ENCODE measurements at regions not wholly inside any gene's neighbourhood (a gene's known extent, or its start where the extent isn't known, plus 50 kb on each side); places are given as distances from the start of the nearest gene placed in this dataset.

DNA sequence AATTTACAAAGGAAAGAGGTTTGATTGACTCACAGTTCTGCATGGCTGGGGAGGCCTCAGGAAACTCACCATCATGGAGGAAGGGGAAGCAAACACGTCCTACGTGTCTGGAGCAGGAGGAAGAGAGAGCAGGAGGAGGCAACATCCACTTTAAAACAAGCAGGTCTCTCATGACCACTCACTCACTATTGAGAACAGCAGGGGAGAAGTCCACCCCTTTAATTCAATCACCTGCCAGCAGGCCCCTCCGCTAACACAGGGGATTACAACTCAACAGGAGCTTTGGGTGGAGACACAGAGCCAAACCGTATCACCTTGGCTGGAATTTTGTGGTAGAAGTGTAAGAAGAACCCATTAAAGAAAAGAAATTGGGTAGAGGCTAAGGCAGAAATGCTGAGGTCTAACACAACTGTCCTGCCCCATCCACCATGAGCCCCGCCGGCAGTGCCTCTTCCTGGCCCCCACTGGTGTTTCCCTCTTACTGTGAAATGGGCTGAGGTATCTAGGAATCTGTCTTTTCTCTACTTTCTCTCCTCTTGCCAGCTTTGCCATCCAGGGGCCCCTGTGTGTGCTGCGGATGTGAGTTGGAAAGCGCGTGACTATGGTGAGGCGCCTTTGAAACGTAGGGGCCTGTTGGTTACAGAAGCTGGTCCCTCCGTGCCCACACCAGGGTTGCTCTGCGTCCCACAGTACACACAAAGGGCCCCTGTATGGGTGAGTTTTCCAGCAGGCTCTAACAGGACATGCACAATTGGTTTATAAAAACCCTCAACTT lies 108.0 kb upstream of the TMEM132D start:
- Mint-ChIP-seq H3K27ac (no peak overlapping the region), H3K4me3 (no peak overlapping the region), H3K27me3 (peaks cover 5% of the 10 kb centered on the region), H3K4me1 (no peaks in the 10 kb centered on the region), H3K9me3 (no peaks in the 10 kb centered on the region), H3K36me3 (no peaks in the 10 kb centered on the region)

DNA sequence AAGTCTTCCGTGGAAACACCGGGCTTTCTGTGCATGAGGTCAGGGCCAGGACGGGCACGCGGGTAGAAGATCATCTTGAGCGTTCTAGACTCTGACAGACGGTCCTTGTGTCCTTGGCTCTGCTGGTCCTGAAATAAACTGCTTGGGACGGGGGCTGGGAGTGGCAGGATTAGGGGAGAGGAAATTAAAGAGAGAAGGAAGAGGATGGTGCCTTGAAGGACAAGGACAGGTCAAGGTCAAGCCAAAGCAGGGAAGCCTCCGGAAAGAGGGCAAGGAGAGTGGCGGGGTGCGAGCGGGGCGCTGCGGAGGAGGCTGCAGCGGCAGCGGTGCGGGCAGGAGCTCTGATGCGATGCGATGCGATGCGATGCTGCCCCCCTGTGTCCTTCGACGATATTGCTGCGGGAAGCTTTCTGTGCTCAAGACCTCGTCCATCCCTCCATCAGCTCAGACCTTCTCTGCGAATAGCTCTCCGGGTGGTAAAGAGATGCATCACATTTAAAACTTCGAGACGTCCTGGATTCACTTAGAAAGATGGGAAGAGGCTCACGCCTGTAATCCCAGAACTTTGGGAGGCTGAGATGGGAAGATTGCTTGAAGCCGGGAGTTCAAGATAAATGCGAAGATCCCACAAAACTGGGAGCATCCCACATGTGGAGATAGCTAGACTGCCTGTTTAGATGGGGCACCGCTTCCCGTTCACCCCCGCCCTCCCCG lies 110.1 kb upstream of the TMEM132D start:
- Mint-ChIP-seq H3K36me3 (no peaks in the 10 kb centered on the region), H3K4me1 (no peaks in the 10 kb centered on the region), H3K27me3 (peaks cover 5% of the 10 kb centered on the region), H3K9me3 (no peaks in the 10 kb centered on the region), H3K27ac (no peak overlapping the region), H3K4me3 (no peak overlapping the region)

DNA sequence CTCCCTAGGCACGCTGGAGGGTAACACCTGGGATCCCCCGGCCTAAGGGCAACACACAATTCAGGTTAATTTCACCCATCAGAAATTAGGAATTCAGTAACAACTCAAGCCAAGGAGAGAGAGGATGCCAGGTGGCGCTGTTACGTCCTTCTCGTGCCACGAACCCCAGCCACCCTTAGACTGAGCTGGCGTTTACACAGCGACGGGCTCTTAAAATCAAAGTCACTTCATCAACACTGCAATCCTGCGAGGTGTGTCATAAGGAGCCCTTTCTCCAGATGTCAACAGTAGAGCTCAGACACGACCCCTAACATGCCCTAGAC lies 110.6 kb upstream of the TMEM132D start:
- Mint-ChIP-seq H3K9me3 (no peaks in the 10 kb centered on the region), H3K27ac (no peak overlapping the region), H3K4me1 (no peaks in the 10 kb centered on the region), H3K4me3 (no peak overlapping the region), H3K27me3 (peaks cover 5% of the 10 kb centered on the region), H3K36me3 (no peaks in the 10 kb centered on the region)

DNA sequence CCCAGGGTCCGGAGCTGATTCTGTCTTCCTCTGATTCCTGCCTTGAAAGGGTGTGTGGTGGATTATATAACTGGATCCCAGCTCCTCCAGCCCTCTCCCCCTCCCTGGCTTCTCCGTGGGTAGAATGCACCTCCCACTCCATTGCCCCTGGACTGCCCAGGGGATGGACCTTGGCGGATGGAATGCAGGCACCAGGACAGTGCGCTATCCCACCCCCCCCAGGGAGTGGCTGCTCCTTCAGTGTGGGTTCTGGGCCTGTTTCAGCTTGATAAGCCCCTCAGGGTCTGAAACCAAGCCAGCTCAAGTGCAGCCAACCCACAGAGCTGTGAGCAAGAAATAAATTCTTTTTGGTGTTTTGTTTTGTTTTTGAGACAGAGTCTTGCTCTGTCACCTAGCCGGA lies 112.4 kb upstream of the TMEM132D start:
- H3K27me3 Mint-ChIP-seq: peaks cover 3% of the 10 kb centered on the region
- no peaks in the 10 kb centered on the region for H3K9me3 Mint-ChIP-seq
- H3K27ac Mint-ChIP-seq: no peak overlapping the region
- no peaks in the 10 kb centered on the region for H3K36me3 Mint-ChIP-seq
- no peak overlapping the region for H3K4me3 Mint-ChIP-seq
- no peaks in the 10 kb centered on the region for H3K4me1 Mint-ChIP-seq

DNA sequence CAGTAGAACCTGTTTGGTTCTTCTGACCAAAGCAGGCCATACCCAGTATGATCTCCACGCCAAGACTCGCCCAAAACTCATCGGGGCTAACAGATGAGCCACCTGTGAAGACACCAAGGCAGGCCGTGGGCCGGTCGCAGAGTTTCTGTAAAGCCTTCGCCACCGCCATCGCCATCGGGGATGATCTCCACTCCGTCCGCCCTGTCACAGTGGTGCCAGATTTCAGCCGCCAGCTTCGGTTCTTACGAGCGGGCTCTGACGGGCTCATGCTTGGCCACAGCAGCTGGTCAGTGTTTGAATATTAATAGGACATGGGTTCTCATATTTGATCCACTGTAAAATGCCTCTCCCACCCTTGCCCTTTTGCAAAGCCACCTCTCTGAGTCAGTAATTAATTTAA lies 113.2 kb upstream of the TMEM132D start:
- Mint-ChIP-seq H3K4me1 (no peaks in the 10 kb centered on the region), H3K36me3 (no peaks in the 10 kb centered on the region), H3K4me3 (no peak overlapping the region), H3K9me3 (no peaks in the 10 kb centered on the region), H3K27me3 (peaks cover 3% of the 10 kb centered on the region), H3K27ac (no peak overlapping the region)

DNA sequence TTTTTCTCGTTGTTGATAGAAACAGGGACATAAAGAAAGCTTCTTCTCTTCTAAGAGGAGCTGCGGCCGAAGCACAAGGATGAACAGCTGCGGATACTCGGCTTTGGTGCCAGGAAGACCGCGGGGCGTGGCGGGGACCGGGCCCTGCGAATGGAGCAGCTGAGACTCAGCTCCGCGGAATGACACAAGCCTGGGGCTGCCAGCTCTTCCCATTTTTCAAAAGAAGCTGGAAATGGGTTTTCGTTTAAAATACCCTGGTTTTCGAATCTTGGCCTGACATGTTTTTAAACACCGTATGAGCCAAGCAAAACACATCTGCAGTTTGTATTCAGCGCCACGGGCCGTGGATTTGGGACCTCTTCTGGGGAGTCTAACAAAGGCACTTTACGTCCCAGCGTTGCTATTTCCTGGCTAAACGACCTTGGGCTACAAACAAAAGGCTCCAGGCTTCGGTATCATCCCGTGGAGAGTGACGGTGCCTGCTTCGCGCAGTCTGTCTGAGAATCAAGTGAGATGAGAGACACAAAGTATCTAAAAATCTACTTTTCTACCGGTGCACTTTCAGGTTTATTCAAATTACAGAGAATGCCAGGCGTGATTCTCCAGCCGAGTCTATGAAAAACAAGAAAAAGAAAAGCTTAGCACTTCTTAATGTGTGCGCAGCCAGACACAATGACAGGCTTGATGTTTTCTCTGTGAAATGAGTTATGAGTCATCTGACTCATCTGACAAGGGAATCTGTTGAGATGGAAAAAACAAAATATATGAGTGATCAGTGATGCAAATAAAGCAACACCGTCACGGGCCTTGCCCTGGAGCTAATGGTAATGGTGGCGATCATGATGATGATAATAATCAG lies 114.0 kb upstream of the TMEM132D start:
- H3K27me3 Mint-ChIP-seq: peaks cover 3% of the 10 kb centered on the region
- no peaks in the 10 kb centered on the region for H3K9me3 Mint-ChIP-seq
- no peak overlapping the region for H3K4me3 Mint-ChIP-seq
- H3K36me3 Mint-ChIP-seq: no peaks in the 10 kb centered on the region
- H3K27ac Mint-ChIP-seq: no peak overlapping the region
- H3K4me1 Mint-ChIP-seq: no peaks in the 10 kb centered on the region

DNA sequence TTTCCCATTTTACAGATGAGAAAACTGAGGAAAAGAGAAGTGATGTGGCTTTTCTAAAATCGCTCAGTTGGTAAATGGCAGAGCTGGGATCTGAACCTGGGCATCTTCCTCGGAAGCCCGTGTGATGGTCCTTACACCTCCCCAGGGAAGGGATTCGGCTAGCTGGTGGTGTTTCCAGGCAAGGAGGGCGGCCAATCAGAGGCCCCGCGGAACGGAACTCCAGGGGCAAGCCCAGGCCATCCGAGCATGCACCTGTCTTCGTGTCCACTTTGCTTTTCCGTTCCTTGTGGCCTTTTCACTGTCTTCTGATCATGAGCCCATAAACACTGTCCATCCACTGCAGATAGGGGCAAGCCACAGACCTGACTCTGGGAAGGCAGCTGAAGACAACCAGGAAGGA lies 114.8 kb upstream of the TMEM132D start:
- no peaks in the 10 kb centered on the region for H3K4me1 Mint-ChIP-seq
- no peaks in the 10 kb centered on the region for H3K9me3 Mint-ChIP-seq
- no peak overlapping the region for H3K27ac Mint-ChIP-seq
- H3K4me3 Mint-ChIP-seq: no peak overlapping the region
- peaks cover 3% of the 10 kb centered on the region for H3K27me3 Mint-ChIP-seq
- no peaks in the 10 kb centered on the region for H3K36me3 Mint-ChIP-seq

DNA sequence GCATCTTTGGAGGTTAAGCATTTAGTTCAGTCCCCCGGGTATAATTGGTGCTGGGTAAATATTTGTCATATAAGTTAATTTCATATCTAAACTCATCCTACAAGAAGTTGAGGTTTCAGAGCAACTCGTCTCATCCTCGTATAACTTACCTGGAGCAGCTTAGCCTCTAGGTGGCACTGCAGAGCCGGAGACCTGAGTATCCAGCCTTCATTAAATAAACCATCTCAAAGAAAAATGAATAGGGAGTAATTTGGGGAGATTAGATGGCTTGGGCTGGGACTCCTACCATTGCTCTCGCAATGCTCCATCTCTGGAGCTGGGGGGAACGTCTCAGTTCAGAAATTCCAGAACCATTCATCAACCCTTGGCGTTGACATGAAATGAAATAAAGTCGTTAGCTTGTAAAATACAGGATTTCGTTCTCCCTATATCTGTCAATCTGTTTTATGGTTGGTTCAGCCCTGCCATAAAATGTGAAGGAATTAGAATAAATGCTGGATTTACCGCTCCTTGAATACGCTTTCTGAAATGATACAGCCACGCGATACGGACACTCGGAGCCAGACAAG lies 122.9 kb upstream of the TMEM132D start:
- Mint-ChIP-seq H3K9me3 (no peaks in the 10 kb centered on the region), H3K27me3 (peaks cover 6% of the 10 kb centered on the region), H3K4me1 (no peaks in the 10 kb centered on the region), H3K4me3 (no peak overlapping the region), H3K27ac (no peak overlapping the region), H3K36me3 (no peaks in the 10 kb centered on the region)

DNA sequence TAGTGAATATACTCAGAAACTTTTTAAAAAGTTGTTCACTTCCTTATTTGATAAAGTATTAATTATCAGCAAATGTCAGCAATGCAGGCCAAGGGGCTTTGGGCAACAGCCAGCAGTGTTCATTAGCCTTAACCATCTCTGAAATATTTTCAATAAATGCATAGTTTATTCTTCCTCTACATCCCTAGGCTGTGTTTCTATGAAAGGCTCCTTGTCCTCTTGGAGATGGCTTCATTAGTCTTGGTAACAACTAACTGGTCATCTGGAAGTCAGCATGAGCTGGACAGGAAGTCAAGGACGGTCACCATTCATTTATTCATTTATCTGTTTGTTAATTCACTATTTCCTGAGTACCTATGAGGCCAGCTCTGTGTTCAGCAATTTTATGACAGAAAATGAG lies 124.0 kb upstream of the TMEM132D start:
- H3K4me1 Mint-ChIP-seq: no peaks in the 10 kb centered on the region
- H3K27me3 Mint-ChIP-seq: peaks cover 13% of the 10 kb centered on the region
- no peak overlapping the region for H3K4me3 Mint-ChIP-seq
- no peak overlapping the region for H3K27ac Mint-ChIP-seq
- no peaks in the 10 kb centered on the region for H3K36me3 Mint-ChIP-seq
- H3K9me3 Mint-ChIP-seq: no peaks in the 10 kb centered on the region

DNA sequence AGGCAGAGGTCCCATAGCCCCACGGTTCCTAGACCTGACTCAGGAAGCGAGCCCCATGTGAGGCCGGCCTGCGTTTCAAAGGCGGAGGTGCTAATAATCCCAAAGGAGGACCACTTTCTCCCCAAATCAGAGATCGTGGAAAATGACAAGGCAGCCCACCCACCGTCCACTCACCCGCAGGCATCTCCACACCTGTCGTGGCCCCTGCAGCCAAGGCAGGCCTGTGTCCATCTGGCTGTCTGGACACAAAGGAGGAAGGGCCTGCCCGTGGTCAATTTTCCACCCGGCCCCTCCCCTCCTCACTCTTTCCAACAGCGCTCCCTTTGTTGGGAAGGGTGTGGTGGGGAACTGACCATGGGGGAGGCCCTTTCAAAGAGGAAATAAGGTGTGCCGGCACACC lies 125.3 kb upstream of the TMEM132D start:
- H3K9me3 Mint-ChIP-seq: no peaks in the 10 kb centered on the region
- H3K27me3 Mint-ChIP-seq: peaks cover 21% of the 10 kb centered on the region
- no peaks in the 10 kb centered on the region for H3K36me3 Mint-ChIP-seq
- no peak overlapping the region for H3K4me3 Mint-ChIP-seq
- H3K4me1 Mint-ChIP-seq: no peaks in the 10 kb centered on the region
- no peak overlapping the region for H3K27ac Mint-ChIP-seq

DNA sequence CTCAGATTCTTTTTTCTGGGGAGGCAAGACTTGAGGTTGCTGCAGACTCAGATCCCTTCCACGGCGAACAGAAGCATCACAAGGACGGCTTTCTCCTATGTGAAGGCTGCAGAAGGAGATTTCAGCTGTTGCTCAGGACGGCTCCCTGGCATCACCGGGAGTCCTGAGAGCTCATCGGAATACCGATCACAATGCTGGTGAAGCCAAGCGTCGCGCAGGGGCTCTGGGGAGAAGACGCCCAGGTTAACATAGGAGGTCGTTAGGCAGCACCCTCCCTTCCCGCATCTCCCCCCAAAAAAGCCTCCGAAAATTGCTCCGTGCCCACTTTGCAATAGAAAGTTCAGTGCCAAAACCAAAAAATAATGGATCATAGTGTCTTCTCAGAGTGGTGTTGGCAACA lies 127.2 kb upstream of the TMEM132D start:
- H3K27ac Mint-ChIP-seq: no peak overlapping the region
- no peak overlapping the region for H3K4me3 Mint-ChIP-seq
- peaks cover 21% of the 10 kb centered on the region for H3K27me3 Mint-ChIP-seq
- no peaks in the 10 kb centered on the region for H3K4me1 Mint-ChIP-seq
- H3K9me3 Mint-ChIP-seq: no peaks in the 10 kb centered on the region
- H3K36me3 Mint-ChIP-seq: no peaks in the 10 kb centered on the region

DNA sequence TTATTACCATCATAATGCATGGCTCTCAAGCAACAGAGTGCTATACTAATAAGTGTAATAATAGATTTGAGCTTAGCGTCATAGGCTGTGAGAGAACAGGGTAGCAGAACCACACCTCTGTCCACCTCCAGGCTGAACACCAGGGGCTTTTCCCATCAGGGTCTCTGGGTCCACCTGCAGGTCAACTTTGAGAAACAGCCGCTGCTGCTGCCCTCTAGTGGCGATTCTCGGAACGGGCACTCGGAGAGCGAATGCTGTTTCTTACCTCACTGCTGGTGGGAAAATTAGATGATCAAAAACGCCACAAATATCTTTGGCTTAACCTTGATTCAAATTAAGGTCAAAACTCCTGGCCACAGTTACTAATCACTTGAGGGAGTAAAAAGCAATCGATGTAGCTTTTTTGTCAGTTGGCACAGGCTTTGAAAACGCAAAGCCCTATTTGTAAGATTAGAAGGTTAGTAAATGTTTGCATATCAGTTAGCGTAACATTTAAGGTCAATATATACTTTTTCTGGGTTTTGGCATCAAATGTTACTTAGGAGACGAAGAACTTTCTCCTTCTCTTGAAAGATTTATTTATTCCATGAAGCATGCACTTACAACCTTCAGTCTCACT lies 127.9 kb upstream of the TMEM132D start:
- Mint-ChIP-seq H3K36me3 (no peaks in the 10 kb centered on the region), H3K9me3 (no peaks in the 10 kb centered on the region), H3K4me1 (no peaks in the 10 kb centered on the region), H3K27ac (no peak overlapping the region), H3K27me3 (peaks cover 21% of the 10 kb centered on the region), H3K4me3 (no peak overlapping the region)

DNA sequence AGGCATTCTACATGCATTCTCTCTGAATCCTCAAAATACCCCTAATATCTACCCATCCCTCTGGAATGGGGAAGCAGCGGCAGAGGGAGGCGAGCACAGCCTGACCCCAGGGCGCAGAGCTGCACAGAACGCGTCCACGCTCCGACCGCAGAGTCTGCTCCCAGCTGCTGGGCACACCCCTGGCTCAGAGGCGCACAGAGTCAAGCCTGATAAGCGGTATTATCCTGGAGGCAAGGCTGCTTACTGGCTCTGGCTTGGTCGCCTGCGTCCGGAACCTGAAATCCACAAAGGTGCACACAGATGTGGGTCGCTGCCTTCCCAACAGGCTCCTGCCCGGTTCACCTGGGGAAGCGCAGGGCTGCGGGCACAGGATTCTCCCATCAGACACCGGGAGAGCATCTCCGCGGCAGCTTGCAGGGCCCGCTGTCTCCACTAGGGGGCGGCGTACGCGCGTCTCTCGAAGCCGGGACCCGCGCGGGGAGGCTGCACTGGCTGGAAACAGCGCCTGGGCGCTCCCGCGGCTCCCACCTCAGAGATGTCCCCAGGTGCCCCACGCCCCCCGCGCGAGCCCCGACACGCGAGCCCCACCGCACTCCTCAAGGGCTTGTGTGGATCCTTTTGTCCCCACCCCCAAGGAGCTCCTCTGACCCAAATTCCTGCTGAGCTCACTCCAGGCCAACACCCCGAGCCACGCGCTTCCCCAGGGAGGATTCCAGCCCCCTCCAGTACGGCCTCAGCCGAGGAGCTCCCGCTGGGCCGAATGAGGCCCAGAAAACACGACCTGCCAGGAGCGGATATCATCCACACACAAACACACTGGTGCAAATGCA lies 120.1 kb upstream of the FZD10 start:
- no peaks in the 10 kb centered on the region for H3K36me3 Mint-ChIP-seq
- no peaks in the 10 kb centered on the region for H3K4me1 Mint-ChIP-seq
- peaks cover 40% of the 10 kb centered on the region for H3K27me3 Mint-ChIP-seq
- no peak overlapping the region for H3K27ac Mint-ChIP-seq
- H3K9me3 Mint-ChIP-seq: no peaks in the 10 kb centered on the region
- no peak overlapping the region for H3K4me3 Mint-ChIP-seq

DNA sequence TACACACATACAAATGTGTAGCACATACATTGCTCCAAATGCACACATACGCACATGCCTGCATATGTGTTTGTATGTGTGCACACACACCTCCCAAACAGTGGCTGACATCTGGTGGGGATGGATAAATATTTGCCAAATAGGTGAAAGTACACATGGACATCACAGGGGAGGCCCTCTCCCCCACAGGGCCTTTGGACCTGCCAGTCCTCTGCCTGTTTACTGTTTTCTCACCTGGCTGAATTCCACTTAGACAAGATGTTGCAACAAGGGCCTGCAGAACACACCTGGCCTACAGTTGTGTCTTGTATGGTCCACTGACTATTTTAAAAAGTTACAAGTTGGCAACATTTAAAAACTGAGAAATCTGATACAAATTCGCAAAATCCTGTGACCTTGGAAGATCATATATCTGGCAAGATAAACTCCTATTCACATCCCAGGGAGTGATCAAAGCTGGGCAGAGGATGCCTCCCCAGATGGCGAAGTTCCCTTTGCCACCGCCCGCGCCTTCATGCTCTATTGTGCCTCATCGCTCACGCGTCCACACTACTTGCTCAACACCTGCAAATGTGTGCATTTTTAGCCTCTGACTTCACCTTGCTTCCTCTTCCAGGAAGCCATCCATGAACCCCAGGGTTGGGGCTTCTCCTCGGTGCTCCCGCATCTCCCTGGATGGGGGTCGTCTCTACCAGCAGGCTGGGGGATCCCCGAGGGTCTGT lies 118.4 kb upstream of the FZD10 start:
- Mint-ChIP-seq H3K4me1 (no peaks in the 10 kb centered on the region), H3K4me3 (no peak overlapping the region), H3K36me3 (no peaks in the 10 kb centered on the region), H3K27me3 (peaks cover 33% of the 10 kb centered on the region), H3K9me3 (no peaks in the 10 kb centered on the region), H3K27ac (no peak overlapping the region)
